GM18502 (cell line): ENCODE measurements at regions not wholly inside any gene's neighbourhood (a gene's known extent, or its start where the extent isn't known, plus 50 kb on each side); places are given as distances from the start of the nearest gene placed in this dataset.
"Not testable (repeated sequence)": the region's sequence is repeated elsewhere in the genome, so short reads cannot be mapped to it uniquely, and the experiment has no call there.

ENCODE experiments used
- ATAC-seq: cut with Tn5 transposase; IDR thresholded peaks from one replicate; pipeline ENCODE4 v1.9.1; 2021; ENCODE audit warnings: mild to moderate bottlenecking; ENCODE audit not compliant: unreplicated experiment, poor library complexity

GRCh38 chr3:159486580-159486979 is 502.1 kb upstream of the IL12A start:
- ATAC-seq, result peak; percentile 53

- ATAC-seq, result no peak
Measured at GRCh38 chr3:159487304-159487703, 501.3 kb upstream of the IL12A start.

- ATAC-seq, result no peak
Measured at GRCh38 chr3:159488602-159489001, 500.0 kb upstream of the IL12A start.

- no peak for ATAC-seq
Measured at GRCh38 chr3:159497361-159497760, 491.3 kb upstream of the IL12A start.

GRCh38 chr3:159499031-159499793 is 489.4 kb upstream of the IL12A start:
- no peak for ATAC-seq

- no peak for ATAC-seq
Measured at GRCh38 chr3:159501029-159501428, 487.6 kb upstream of the IL12A start.

- no peak for ATAC-seq
Measured at GRCh38 chr3:159502986-159503385, 485.6 kb upstream of the IL12A start.

GRCh38 chr3:159510988-159511387 is 477.6 kb upstream of the IL12A start:
- not testable (repeated sequence) for ATAC-seq

- ATAC-seq, result no peak
Measured at GRCh38 chr3:159513444-159513843, 475.2 kb upstream of the IL12A start.

- ATAC-seq, result no peak
Measured at GRCh38 chr3:159513867-159514380, 474.7 kb upstream of the IL12A start.

GRCh38 chr3:159517105-159517504 is 471.5 kb upstream of the IL12A start:
- ATAC-seq, result no peak

GRCh38 chr3:159520638-159521037 is 468.0 kb upstream of the IL12A start:
- no peak for ATAC-seq

- no peak for ATAC-seq
Measured at GRCh38 chr3:159522276-159522675, 466.4 kb upstream of the IL12A start.

- ATAC-seq, result no peak
Measured at GRCh38 chr3:159528251-159528895, 460.3 kb upstream of the IL12A start.

- ATAC-seq, result no peak
Measured at GRCh38 chr3:159532577-159532976, 456.1 kb upstream of the IL12A start.

- no peak for ATAC-seq
Measured at GRCh38 chr3:159534496-159534895, 454.1 kb upstream of the IL12A start.

GRCh38 chr3:159536876-159537275 is 451.8 kb upstream of the IL12A start:
- no peak for ATAC-seq

- ATAC-seq, result no peak
Measured at GRCh38 chr3:159538507-159538906, 450.1 kb upstream of the IL12A start.

GRCh38 chr3:159540882-159541495 is 447.6 kb upstream of the IL12A start:
- no peak for ATAC-seq

GRCh38 chr3:159548675-159549335 is 439.8 kb upstream of the IL12A start:
- ATAC-seq, result no peak

GRCh38 chr3:159555205-159555604 is 433.4 kb upstream of the IL12A start:
- ATAC-seq, result no peak
